ENCODE measurements at regions not wholly inside any gene's neighbourhood (a gene's known extent, or its start where the extent isn't known, plus 50 kb on each side); places are given as distances from the start of the nearest gene placed in this dataset.

- Mint-ChIP-seq H3K4me3 (no peak overlapping the region), H3K36me3 (ENCODE audit: low read depth) (no peaks in the 10 kb centered on the region), H3K27ac (no peak overlapping the region), H3K4me1 (no peaks in the 10 kb centered on the region), H3K27me3 (peaks cover 11% of the 10 kb centered on the region), H3K9me3 (no peaks in the 10 kb centered on the region)
- CTCF ChIA-PET, result no interaction called here
- no peak for DNase-seq
- intact Hi-C loops (cut with micrococcal nuclease), result no loop called here
- POLR2A ChIA-PET, result no interaction called here
- no peak for ATAC-seq (ENCODE audit: low read depth)
- TF ChIP-seq CTCF (IDR thresholded peaks at IDR 0.05), result no peak
Observed at GRCh38 chr14:54251356-54251755, 145.5 kb upstream of the CDKN3 start.

- Mint-ChIP-seq H3K4me1 (no peaks in the 10 kb centered on the region), H3K4me3 (no peak overlapping the region), H3K27me3 (peaks cover 10% of the 10 kb centered on the region), H3K36me3 (ENCODE audit: low read depth) (no peaks in the 10 kb centered on the region), H3K9me3 (no peaks in the 10 kb centered on the region), H3K27ac (no peak overlapping the region)
- CTCF ChIA-PET, result no interaction called here
- intact Hi-C loops (cut with micrococcal nuclease), result no loop called here
- no peak for TF ChIP-seq CTCF (IDR thresholded peaks at IDR 0.05)
- no peak for DNase-seq
- no peak for ATAC-seq (ENCODE audit: low read depth)
- POLR2A ChIA-PET, result no interaction called here
Observed at GRCh38 chr14:54252072-54252730, 144.6 kb upstream of the CDKN3 start.

- intact Hi-C loops (cut with micrococcal nuclease), result no loop called here
- no peaks in the 10 kb centered on the region for H3K4me1 Mint-ChIP-seq
- CTCF ChIA-PET, result no interaction called here
- ATAC-seq (ENCODE audit: low read depth) (no peak), DNase-seq (no peak)
- H3K36me3 Mint-ChIP-seq (ENCODE audit: low read depth), result no peaks in the 10 kb centered on the region
- H3K9me3 Mint-ChIP-seq, result no peaks in the 10 kb centered on the region
- no peak for TF ChIP-seq CTCF (IDR thresholded peaks at IDR 0.05)
- H3K27me3 Mint-ChIP-seq, result peaks cover 7% of the 10 kb centered on the region
- H3K4me3 Mint-ChIP-seq, result no peak overlapping the region
- POLR2A ChIA-PET, result no interaction called here
- H3K27ac Mint-ChIP-seq, result no peak overlapping the region
Observed at GRCh38 chr14:54253195-54253947, 143.4 kb upstream of the CDKN3 start.

- DNase-seq, result no peak
- CTCF ChIA-PET, result no interaction called here
- POLR2A ChIA-PET, result no interaction called here
Observed at GRCh38 chr14:54256156-54256555, 140.7 kb upstream of the CDKN3 start.

More at GRCh38 chr14:54256156-54256555, 140.7 kb upstream of the CDKN3 start:
- no peak for ATAC-seq (ENCODE audit: low read depth)
- no peaks in the 10 kb centered on the region for H3K27me3 Mint-ChIP-seq
- H3K4me1 Mint-ChIP-seq, result no peaks in the 10 kb centered on the region
- intact Hi-C loops (cut with micrococcal nuclease), result no loop called here
- no peak overlapping the region for H3K27ac Mint-ChIP-seq
- H3K4me3 Mint-ChIP-seq, result no peak overlapping the region
- H3K9me3 Mint-ChIP-seq, result no peaks in the 10 kb centered on the region
- no peak for TF ChIP-seq CTCF (IDR thresholded peaks at IDR 0.05)
- no peaks in the 10 kb centered on the region for H3K36me3 Mint-ChIP-seq (ENCODE audit: low read depth)
